ENCODE measurements at regions not wholly inside any gene's neighbourhood (a gene's known extent, or its start where the extent isn't known, plus 50 kb on each side); places are given as distances from the start of the nearest gene placed in this dataset.

- peaks cover 0 to 7% (median 5%) of the 10 kb centered on the region in 4 donors for H3K4me1 ChIP-seq (ENCODE audit: control insufficient read depth in 4 of 4, insufficient read depth in 4 of 4, low read length in 3 of 4)
- no peak for TF ChIP-seq FOXA1 (IDR thresholded peaks at IDR 0.05)
- no peak for TF ChIP-seq GABPA (IDR thresholded peaks at IDR 0.05 in 1 of 2, conservative IDR thresholded peaks at IDR 0.05 in 1 of 2)
- no peak for TF ChIP-seq CTCF (IDR thresholded peaks at IDR 0.05; ENCODE audit: low read depth, low read length, missing input control)
- TF ChIP-seq MAX (IDR thresholded peaks at IDR 0.05): no peak
- no peak for DNase-seq (ENCODE audit: low spot score)
- H3K9me3 ChIP-seq (ENCODE audit: control insufficient read depth in 4 of 4, low read length in 3 of 4): no peaks in the 10 kb centered on the region
- H3K9ac ChIP-seq (ENCODE audit: low read depth in 1 of 2, low read length in 2 of 2): no peak overlapping the region
- no peaks in the 10 kb centered on the region for H3K27me3 ChIP-seq (ENCODE audit: control insufficient read depth in 4 of 4, insufficient read depth in 4 of 4, low read length in 3 of 4)
- 90% methylated on average over 6 of the region's 6 CpGs for WGBS
- no peak overlapping the region for H3K27ac ChIP-seq (ENCODE audit: low read depth in 1 of 2, low read length in 2 of 2)
- H3K4me3 ChIP-seq (ENCODE audit: low read depth in 1 of 3, low read length in 3 of 3): no peak overlapping the region
- H3K36me3 ChIP-seq (ENCODE audit: control insufficient read depth in 4 of 4, insufficient read depth in 3 of 4, low read depth in 1 of 4, low read length in 3 of 4): no peaks in the 10 kb centered on the region
Measured at GRCh38 chr21:38922474-38923235, 116.9 kb downstream of the ETS2 start.

- no peaks in the 10 kb centered on the region for H3K9me3 ChIP-seq (ENCODE audit: control insufficient read depth in 4 of 4, low read length in 3 of 4)
- no peak for TF ChIP-seq MAX (IDR thresholded peaks at IDR 0.05)
- TF ChIP-seq HNF4A (conservative IDR thresholded peaks at IDR 0.05): no peak
- no peak for TF ChIP-seq REST (IDR thresholded peaks at IDR 0.05)
- TF ChIP-seq SP1 (IDR thresholded peaks at IDR 0.05): no peak
- no peak for TF ChIP-seq NR2F2 (IDR thresholded peaks at IDR 0.05)
- TF ChIP-seq CTCF (IDR thresholded peaks at IDR 0.05; ENCODE audit: low read depth, low read length, missing input control): no peak
- no peak for TF ChIP-seq ZBTB33 (IDR thresholded peaks at IDR 0.05)
- no peak for TF ChIP-seq FOXA1 (IDR thresholded peaks at IDR 0.05)
- TF ChIP-seq TAF1 (conservative IDR thresholded peaks at IDR 0.05): no peak
- H3K9ac ChIP-seq (ENCODE audit: low read depth in 1 of 2, low read length in 2 of 2): no peak overlapping the region
- no peaks in the 10 kb centered on the region for H3K27me3 ChIP-seq (ENCODE audit: control insufficient read depth in 4 of 4, insufficient read depth in 4 of 4, low read length in 3 of 4)
- WGBS: 76% methylated on average over 7 of the region's 7 CpGs
- no peak for DNase-seq (ENCODE audit: low spot score)
- peaks cover 0 to 7% (median 5%) of the 10 kb centered on the region in 4 donors for H3K4me1 ChIP-seq (ENCODE audit: control insufficient read depth in 4 of 4, insufficient read depth in 4 of 4, low read length in 3 of 4)
- no peaks in the 10 kb centered on the region for H3K36me3 ChIP-seq (ENCODE audit: control insufficient read depth in 4 of 4, insufficient read depth in 3 of 4, low read depth in 1 of 4, low read length in 3 of 4)
- H3K27ac ChIP-seq (ENCODE audit: low read depth in 1 of 2, low read length in 2 of 2): no peak overlapping the region
- H3K4me3 ChIP-seq (ENCODE audit: low read depth in 1 of 3, low read length in 3 of 3): no peak overlapping the region
Measured at GRCh38 chr21:38921511-38922251, 116.0 kb downstream of the ETS2 start.
